ENCODE measurements at regions not wholly inside any gene's neighbourhood (a gene's known extent, or its start where the extent isn't known, plus 50 kb on each side); places are given as distances from the start of the nearest gene placed in this dataset.

GRCh38 chr2:136297994-136298393 is 180.0 kb upstream of the CXCR4 start:
- TF ChIP-seq CTCF (conservative IDR thresholded peaks at IDR 0.05; ENCODE audit: low read depth, low read length) (no peak), EZH2 (IDR thresholded peaks at IDR 0.05; ENCODE audit: borderline replicate concordance, low read depth, low read length, poor library complexity, severe bottlenecking) (no peak)
